ENCODE measurements at regions not wholly inside any gene's neighbourhood (a gene's known extent, or its start where the extent isn't known, plus 50 kb on each side); places are given as distances from the start of the nearest gene placed in this dataset.

DNA sequence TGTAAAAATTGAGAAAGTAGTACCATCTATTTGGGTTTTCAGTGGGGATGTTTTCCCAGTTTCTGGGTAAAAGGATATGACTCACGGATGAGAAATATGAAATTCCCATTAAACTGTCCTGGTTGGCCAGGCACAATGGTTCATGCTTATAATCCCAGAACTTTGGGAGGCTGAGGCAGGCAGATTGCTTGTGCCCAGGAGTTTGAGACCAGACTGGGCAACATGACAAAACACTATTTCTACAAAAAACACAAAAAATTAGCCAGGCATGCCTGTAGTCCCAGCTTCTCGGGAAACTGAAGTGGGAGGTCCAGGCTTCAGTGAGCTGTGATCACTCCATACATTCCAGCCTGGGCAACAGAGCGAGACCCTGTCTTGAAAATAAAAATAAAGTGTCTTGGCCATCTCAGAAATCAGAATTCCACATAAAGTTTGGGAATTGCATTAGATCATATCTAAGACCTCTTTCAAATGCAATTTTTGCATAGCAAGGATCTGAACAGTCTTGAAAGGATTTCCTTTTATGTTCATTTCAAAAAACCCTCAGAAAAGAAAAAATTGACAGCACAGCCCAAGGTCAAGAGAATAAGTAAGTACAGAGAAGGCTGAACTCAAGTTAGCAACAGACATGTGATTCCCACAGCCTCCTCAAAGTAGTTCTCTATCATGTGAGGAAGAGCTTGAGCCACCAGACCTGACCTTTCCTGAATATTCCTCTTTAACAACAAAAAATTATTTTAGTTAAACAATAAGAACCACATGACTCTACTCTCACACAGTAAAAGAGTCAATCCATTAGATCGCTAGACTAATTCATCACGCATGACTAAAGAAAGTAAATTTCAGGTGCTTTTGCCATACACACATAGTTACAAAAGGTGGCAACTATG, 141.5 kb upstream of the CAV2 start:
- no peak overlapping the region for H2AFZ ChIP-seq (ENCODE audit: low read depth, low read length)
- no peak overlapping the region for H3K4me3 ChIP-seq (ENCODE audit: insufficient read depth, low read depth, low read length)
- no peaks in the 10 kb centered on the region for H3K36me3 ChIP-seq (ENCODE audit: insufficient read depth, low read length)
- peak overlapping the region; percentile 29 for H3K4me2 ChIP-seq (ENCODE audit: low read length)
- no peaks in the 10 kb centered on the region for H3K27me3 ChIP-seq (ENCODE audit: insufficient read depth, low read length)
- no peaks in the 10 kb centered on the region for H3K36me3 Mint-ChIP-seq (ENCODE audit: low read depth, unreplicated experiment)
- no peak overlapping the region for H3K9ac ChIP-seq (ENCODE audit: low read length)
- peaks cover 47% of the 10 kb centered on the region for H3K4me1 ChIP-seq (ENCODE audit: insufficient read depth, low read length)
- H3K4me3 Mint-ChIP-seq (ENCODE audit: unreplicated experiment): no peak overlapping the region
- H3K9me3 ChIP-seq (ENCODE audit: insufficient read depth, low read depth, low read length): no peaks in the 10 kb centered on the region
- peak overlapping the region; percentile 35 for H3K27ac Mint-ChIP-seq (ENCODE audit: unreplicated experiment)
- no peak for FAIRE-seq
- peak overlapping the region; percentile 59 for H3K27ac ChIP-seq (ENCODE audit: low read depth, low read length)
- H3K4me1 Mint-ChIP-seq (ENCODE audit: low read depth, unreplicated experiment): peaks cover 43% of the 10 kb centered on the region
- TF ChIP-seq, protein P1, sequence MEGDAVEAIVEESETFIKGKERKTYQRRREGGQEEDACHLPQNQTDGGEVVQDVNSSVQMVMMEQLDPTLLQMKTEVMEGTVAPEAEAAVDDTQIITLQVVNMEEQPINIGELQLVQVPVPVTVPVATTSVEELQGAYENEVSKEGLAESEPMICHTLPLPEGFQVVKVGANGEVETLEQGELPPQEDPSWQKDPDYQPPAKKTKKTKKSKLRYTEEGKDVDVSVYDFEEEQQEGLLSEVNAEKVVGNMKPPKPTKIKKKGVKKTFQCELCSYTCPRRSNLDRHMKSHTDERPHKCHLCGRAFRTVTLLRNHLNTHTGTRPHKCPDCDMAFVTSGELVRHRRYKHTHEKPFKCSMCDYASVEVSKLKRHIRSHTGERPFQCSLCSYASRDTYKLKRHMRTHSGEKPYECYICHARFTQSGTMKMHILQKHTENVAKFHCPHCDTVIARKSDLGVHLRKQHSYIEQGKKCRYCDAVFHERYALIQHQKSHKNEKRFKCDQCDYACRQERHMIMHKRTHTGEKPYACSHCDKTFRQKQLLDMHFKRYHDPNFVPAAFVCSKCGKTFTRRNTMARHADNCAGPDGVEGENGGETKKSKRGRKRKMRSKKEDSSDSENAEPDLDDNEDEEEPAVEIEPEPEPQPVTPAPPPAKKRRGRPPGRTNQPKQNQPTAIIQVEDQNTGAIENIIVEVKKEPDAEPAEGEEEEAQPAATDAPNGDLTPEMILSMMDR (IDR thresholded peaks at IDR 0.05; ENCODE audit: insufficient read depth, low read depth, low read length): no peak
- TF ChIP-seq EZH2 (IDR thresholded peaks at IDR 0.05; ENCODE audit: insufficient read depth, low read length): no peak
- H3K79me2 ChIP-seq (ENCODE audit: insufficient read depth, low read length): no peaks in the 10 kb centered on the region
- H3K9me3 Mint-ChIP-seq (ENCODE audit: unreplicated experiment): peaks cover 4% of the 10 kb centered on the region
- H4K20me1 ChIP-seq (ENCODE audit: insufficient read depth, low read length): no peaks in the 10 kb centered on the region
- H3K27me3 Mint-ChIP-seq (ENCODE audit: low read depth, unreplicated experiment): no peaks in the 10 kb centered on the region
- DNase-seq (ENCODE audit: low read depth): peak; percentile 39

DNA sequence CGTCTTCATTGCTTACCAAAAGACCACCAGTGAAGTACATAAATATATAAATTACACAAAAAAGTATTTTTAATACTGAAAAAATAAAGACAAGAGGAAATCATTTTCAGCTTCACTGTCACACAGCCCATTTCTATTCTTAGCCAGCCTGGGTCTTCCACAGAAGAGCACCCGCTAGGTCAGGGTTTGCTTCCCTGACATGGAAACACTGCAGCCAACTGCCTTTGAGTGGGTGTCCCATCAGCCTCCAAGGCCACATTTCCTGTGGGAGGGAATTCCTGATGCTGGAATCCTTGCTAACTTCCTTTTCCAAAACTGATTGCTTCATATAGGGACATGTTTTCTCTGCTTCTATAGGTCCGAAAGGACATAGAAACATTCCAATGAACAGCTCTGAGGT, 137.8 kb upstream of the CAV2 start:
- Histone ChIP-seq H3K4me2 (ENCODE audit: low read length) (no peak overlapping the region), H3K36me3 (ENCODE audit: insufficient read depth, low read length) (no peaks in the 10 kb centered on the region), H3K9me3 (ENCODE audit: insufficient read depth, low read depth, low read length) (no peaks in the 10 kb centered on the region), H3K27ac (ENCODE audit: low read depth, low read length) (no peak overlapping the region), H4K20me1 (ENCODE audit: insufficient read depth, low read length) (no peaks in the 10 kb centered on the region), H3K79me2 (ENCODE audit: insufficient read depth, low read length) (no peaks in the 10 kb centered on the region), H3K4me3 (ENCODE audit: insufficient read depth, low read depth, low read length) (no peak overlapping the region), H2AFZ (ENCODE audit: low read depth, low read length) (no peak overlapping the region), H3K9ac (ENCODE audit: low read length) (no peak overlapping the region), H3K4me1 (ENCODE audit: insufficient read depth, low read length) (peaks cover 16% of the 10 kb centered on the region), H3K27me3 (ENCODE audit: insufficient read depth, low read length) (no peaks in the 10 kb centered on the region)
- no peak for FAIRE-seq
- TF ChIP-seq EZH2 (IDR thresholded peaks at IDR 0.05; ENCODE audit: insufficient read depth, low read length): no peak
- TF ChIP-seq, protein P1 (IDR thresholded peaks at IDR 0.05; ENCODE audit: insufficient read depth, low read depth, low read length): no peak
- no peak for DNase-seq (ENCODE audit: low read depth)
- peaks cover 4% of the 10 kb centered on the region for H3K9me3 Mint-ChIP-seq (ENCODE audit: unreplicated experiment)
- no peaks in the 10 kb centered on the region for H3K36me3 Mint-ChIP-seq (ENCODE audit: low read depth, unreplicated experiment)
- no peaks in the 10 kb centered on the region for H3K27me3 Mint-ChIP-seq (ENCODE audit: low read depth, unreplicated experiment)
- no peak overlapping the region for H3K27ac Mint-ChIP-seq (ENCODE audit: unreplicated experiment)
- H3K4me1 Mint-ChIP-seq (ENCODE audit: low read depth, unreplicated experiment): peaks cover 21% of the 10 kb centered on the region
- no peak overlapping the region for H3K4me3 Mint-ChIP-seq (ENCODE audit: unreplicated experiment)
